GM04504 (cell line): ENCODE measurements at regions not wholly inside any gene's neighbourhood (a gene's known extent, or its start where the extent isn't known, plus 50 kb on each side); places are given as distances from the start of the nearest gene placed in this dataset.

Source experiments
- DNase-seq: peaks from one replicate; pipeline ENCODE4 v3.0.0-alpha.2; 2012; ENCODE audit warnings: low read depth

DNA sequence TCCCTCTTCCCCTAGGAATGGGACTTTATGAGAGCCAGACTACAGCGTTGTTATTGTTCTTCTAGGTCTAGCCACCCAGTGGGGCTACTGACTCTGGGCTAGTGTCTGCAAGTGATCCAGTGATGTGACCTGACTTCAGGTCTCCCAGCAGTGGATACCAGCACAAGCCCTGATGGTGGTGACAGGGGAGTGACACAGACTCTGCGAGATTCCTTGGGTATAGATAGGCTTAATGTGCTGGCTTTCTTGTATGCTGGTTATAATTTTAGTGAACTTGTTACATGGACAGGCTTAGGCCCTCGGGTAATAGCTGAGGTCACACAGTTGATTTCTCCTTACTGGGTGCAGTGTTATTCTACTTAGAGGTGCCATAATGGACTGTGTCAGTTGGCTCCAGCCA lies 106.9 kb downstream of the TBC1D30 start:
- DNase-seq: no peak

DNA sequence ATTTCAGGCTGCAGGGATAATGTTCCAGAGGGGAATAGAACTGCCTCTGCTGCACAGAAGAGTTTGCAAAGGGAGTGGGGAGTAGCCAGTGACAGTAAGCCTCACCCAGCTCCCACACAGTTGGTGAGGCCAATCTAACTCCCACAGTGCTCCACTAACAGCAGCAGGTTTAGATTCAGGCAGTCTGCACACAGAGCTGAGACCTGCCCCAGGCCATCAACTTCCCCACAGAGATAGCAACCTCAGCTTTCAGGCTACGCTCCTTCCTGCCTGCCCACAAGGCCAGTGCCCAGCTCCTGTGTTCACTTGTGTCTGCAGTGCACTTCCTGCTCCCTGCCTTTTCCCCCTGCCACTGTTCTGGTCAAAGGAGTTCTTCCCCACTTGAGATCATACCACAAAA lies 107.5 kb downstream of the TBC1D30 start:
- DNase-seq: no peak

DNA sequence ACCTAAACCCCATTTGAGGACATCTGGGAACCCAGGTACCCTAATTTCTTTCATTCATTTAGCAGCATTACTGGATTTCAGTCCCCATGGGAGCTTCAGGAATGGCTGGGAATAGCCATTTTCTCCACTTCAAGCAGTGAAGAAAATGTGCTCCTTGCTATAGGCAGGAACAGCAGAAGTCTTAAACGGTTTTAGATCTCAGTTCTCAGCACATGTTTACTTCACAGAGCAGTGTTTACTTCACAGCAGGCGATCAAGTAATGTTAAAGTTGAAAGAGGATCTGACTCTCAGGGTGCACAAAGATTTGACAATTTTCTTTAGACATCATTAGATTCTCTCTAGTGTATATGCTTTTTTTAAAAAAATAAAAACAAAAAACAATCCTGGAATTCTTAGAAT lies 109.3 kb downstream of the TBC1D30 start:
- no peak for DNase-seq

DNA sequence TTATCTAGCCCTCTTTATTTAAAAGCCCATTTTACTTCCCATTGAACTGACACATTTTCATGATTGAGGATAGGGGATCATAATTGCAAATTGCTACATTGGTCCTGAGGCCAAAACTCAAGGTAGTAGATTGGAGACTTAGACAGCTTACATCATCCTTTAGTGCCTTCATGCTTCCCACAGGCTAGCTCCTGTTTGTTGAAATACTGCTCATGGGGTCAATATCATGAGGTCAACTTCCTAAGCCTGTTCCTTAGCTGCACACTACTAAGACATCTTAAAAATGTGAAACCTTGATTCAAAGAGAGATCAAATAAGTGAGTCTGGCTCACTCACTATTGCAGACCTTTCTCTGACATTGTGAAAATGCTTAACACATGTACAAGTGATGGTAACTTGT lies 113.0 kb downstream of the TBC1D30 start:
- DNase-seq: no peak

DNA sequence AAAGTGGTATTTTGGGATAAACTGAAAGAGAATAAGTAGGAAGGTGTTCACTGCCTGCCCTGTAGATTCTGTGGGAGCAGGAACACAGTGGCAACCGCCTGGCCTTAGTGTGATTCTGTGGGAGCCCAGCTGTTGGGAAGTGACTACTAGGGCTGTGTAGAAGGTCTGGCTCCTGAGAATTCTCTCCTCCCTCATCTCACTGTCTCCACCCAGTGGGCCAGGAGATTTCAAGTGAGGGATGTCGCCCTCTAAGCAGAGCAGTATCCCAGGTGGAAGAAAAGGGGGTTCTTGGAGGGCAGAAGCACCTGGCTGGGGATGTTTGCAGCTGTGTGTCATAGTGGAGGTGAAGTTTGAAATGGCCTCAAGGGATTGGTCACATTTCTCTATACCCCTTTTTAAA lies 113.7 kb downstream of the TBC1D30 start:
- DNase-seq: no peak

DNA sequence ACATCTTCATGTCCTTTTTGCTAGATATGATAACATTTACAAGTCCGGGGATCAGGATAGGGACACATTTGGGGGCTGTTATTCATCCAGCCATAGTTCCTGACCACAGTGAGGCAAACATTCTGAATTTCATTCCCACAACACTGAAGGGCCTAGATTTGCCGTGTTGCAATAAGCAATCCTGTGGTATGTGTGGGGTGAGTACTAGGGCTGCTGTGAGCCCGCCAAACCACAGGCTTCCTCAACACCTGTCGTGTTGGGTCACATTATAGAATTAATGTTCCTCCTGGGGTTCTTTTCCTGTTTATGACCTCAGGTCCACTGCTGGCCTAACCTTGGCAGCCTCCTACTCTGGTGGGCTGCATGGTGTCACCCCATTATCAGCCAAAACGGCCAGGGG lies 119.2 kb downstream of the TBC1D30 start:
- peak; percentile 3 for DNase-seq

DNA sequence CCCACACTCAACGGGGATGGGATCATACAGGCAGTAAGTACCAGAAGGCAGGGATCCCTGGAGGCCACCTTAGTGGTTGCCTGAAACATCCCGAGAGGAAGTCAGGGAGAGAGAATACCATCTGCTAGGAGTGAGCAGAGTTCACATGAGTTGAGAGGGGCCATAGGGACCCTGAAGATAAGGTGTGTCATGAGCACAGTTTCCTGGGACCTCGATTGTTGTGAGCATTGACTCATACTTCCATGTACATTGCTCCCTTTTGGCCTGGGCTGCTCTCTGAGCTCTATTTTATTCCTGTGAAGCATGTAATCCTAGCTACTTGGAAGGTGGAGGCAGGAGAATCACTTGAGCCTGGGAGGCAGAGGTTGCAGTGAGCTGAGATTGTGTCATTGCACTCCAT lies 120.5 kb downstream of the TBC1D30 start:
- no peak for DNase-seq

DNA sequence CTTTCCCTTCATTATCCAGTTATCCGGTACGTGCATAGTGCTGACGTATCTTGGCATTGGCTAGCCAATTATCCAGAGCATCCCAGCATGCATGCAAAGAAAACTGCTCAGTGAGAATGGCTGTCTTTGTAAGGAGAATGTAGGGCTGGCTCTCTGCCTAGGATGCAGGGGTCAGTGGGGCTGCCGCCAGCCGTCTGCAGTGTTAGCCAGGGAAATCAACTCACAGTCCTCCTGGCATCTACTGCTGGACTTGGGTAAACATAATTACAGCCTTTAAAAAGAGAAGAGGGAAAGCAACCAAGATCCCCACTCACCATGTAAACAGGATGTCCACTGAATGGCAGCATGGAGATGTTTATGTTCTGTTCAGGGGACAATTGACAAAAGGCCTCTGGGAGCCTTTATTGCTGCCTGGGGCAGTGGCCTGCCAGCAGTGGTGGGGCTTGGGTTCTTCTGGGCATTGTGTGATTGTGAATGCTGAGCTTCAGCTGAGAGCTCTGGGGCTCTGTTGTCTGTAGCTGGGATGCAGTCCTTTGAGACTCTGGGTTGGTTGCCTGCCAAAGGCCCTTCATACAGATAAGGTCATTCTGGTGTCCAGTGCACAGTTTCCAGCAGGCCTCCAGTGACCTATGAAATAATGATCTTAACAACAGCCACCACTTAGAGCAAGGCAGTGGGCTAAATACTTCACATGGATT lies 121.8 kb downstream of the TBC1D30 start:
- no peak for DNase-seq

DNA sequence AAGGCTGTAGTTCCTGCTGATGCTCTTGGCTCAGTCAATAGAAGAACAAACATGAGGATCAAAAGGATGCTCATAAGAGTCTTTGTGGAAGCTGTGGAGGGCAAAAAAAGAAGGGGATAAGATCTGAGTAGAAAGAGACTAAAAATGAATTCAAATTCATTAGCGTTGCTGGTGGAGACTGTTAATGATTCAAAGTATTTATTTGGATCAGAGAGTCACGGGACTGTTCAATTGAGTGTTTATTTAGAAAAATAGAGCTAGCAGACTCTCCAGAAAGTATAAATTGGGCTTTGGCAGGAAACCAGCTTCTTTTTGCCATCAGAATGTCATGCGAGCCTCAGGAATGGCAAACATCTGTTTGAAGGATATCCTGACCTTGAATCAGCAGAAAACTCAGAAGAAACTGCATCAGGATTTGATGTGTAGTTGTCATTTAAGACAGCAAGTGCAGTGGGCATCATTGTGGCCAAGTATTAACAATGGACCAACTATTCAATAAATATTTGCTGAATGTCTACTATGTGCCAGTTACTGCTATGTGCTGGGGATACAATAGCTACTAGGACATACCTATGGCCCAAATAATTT lies 126.4 kb downstream of the TBC1D30 start:
- no peak for DNase-seq

DNA sequence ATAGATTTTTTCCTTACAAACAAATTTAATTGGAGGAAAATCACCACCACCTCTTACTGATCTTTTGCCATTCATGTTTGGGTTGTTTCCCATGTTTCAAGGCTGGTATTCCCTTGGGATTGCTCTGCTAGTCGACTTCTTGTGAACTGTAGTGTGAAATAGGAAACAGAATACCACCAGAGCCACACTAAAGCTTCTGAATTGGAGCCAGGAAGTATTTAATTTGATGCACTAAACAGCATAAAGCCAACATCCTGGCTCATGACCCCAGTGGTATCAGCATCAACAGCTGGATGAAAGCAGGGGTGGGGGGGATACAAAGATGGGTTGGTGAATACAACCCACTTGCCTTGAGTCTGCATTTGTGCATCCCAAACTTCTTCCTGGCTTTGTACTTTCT lies 127.5 kb downstream of the TBC1D30 start:
- no peak for DNase-seq

DNA sequence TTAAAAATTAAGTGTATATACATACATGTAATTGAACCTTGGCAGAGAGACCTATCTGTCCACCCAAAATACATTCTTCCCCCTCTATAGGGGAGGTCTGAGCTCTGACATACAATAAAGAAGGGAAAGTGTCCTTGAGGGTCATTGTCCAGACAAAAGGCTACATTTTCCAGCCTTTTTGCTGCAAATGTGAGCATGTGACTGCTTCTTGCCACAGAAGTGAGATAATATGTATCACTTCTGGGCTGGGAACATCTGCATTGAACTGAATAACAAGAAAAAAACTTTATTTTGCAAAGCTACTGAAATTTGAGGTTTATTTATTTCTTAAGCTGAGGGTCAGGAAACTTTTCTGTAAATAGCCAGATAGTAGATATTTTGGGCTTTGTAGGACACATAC lies 131.3 kb downstream of the TBC1D30 start:
- no peak for DNase-seq

DNA sequence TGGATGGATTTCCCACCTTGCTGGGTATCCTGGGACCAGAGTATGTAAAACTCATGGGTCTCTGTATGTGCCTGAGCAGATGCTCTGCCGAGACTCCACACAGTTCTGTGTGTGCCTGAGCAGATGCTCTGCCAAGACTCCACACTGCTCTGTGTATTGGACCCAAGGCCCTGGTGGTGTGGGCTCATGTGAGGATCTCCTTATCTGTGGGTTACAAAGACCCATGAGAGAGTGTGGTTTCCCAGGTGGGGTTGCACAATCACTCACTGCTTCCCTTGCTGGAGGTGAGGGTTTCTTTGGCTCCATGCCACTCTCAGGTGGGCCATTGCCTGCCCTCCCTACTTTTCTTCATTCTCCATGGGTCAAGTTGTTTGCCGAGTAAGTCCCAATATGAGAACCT lies 141.5 kb downstream of the TBC1D30 start:
- DNase-seq: no peak

DNA sequence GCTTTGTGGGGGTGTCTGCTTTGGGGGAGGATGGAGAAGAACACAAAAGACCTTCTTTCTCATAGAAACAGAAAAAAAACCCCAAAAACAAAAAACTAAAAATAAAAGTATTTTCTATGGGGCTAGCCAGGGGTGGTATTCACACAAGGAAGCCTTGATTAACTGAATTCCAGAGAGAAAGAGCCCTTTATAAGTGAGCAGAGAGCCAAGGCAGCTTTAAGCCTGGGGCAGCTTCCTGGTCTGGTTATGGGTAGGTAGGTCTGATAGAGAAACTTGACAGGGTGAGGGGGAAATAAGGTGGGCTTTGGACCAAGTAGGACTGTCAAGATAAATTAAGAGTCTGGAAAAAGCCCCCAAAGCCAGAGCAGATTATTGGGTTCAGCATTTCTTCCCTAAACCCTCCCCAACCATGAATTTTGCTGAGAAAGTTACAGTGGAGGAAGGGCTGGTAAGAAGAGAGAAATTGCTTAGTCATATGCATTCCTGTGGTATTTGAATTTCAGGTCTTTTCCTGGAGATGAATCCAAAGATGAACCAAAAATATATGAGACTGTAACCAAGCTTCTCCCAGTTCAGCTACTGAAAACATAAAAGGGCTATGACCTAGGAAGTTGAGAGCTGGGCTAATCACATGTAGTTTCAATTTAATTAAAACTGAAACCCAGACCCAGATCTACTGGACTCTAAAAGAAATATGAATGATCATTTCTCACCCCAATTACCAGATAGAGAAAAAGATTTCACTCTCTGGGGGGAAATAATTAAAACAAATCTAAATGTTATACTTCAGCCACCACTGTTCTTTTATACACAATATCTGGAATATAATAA lies 144.8 kb downstream of the TBC1D30 start:
- DNase-seq: peak; percentile 25

DNA sequence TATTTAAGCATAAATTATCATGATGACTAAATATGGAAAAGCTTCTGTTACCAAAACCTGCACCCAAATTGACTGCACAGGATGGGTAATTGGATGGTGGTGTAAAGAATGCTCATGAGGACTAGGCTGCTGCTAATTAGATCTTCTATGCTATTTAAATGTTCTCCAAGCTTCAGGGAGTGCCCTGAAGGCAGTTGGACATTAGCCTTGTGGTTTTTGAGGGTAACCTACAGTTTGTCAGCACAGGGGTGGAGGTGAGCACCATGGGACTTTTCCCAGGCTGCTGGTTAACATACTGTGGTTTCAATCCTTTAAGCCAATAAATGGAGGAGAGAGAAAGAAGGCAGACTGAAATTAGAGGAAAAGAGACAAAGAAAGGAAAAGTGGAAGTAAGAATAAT lies 145.0 kb downstream of the WIF1 start:
- no peak for DNase-seq

DNA sequence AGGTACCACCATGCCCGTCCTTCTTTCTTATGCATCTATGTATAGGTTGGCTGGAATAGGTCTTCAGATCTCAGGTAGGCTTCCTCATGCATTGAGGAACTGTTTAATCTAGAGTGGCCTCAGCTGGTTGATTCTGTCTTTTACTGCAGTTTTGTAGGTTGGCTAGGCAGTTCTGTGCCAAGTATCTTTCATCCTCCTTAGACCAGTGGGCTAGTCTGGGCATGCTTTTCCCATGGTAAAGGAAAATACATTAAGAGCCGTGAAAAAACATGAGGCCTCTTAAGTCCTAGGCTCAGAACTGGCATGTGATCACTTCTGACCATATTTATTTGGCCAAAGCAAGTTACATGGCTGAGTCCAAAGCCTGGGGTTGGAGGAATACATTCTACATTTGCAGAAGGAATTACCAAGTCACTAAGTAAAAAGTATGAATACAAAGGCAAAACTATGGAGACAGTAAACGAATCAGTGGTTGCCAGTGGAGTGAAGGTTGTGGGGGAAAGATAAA lies 137.3 kb downstream of the WIF1 start:
- no peak for DNase-seq

DNA sequence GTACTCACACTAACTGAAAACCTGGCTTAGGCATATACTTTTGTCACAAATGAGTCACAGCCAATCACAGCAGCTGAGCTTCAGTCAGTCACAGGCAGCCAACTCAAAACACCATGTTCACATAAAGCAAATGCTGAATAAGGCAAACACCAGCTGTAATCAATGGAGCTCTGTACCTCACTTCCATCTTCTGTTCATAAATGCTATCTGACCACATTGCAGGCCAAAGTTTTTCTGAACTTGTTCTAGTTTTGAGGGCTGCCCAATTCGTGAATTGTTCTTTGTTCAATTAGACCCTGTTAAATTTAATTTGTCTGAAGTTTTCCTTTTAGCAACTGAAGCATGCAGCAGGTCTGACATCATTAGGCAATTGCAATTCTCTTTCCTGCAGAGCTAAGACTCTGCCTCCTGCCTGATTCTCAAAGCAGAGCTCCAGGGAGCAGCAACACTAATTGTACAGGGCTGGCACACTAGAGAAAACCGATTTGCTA lies 129.9 kb downstream of the WIF1 start:
- DNase-seq: no peak

DNA sequence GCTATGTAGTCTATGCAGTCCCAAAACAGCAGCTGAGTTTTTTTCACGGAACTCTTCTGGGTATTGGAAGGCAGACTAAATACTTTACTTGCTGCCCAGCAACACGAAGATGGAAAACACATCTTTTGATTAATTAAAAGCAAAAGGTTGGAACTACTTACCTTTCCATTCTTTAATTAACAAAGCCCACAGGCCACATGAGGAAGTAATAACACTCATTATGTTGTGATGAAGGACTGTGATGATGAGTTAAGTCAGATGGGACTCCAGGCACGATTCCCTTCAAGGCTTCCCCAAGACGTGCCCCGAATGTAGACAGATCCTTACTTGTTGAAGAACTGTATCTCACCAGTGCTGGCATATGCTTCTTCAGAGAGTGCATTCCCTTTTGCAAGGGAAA lies 129.0 kb downstream of the WIF1 start:
- DNase-seq: no peak

DNA sequence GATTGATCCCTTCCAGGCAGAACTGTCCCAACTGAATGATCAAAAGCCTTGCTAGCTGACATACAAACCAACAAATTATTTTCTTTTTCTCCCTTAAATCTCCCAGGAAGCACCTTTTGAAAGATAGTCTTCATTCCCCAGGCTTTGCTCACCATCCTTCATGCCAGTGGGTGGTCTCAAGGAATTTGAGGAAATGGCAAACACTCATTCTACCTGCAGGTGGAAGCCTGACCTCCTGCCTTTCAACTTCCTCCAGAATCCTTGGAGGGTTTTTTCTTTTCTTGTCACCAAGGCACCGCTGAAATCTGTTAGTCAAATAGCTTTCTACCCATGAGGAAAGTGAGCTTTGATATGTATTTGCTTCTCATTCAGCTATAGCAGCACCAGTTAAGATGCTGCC lies 128.5 kb downstream of the WIF1 start:
- DNase-seq: no peak

DNA sequence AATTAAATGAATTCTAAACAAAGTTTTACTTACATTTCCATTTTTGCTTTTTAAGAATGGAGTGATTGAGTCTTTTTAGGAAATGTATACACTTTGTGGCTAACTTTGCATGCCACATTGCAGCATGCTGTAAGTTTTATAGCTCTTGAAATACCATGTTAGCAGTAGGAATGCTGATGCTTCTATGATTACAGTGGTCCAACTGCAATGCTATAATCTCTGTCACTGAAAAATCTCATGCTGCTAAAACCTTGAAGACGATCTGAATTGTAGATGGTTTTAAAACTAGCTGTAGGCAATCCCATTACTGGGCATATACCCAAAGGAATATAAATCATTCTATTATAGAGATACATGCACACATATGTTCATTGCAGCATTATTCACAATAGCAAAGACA lies 127.6 kb downstream of the WIF1 start:
- no peak for DNase-seq

DNA sequence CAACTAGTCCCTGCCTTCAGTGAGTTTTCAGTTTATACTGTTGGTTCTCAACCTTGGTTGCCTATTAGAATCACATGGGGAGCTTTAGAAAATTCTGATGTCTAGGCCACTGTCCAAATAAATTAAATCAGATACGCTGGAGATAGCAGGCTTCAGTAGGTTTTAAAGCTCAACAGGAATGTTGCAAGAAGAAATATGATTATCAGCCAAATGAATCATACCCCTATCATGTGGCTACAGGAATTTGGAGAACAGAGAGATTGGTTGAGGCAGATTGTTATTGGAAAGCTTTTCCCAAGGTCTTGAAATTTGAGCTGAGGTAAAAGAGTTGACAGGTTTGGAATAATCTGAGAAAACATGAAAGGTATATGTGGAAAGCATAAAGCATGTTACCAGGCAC lies 125.3 kb downstream of the WIF1 start:
- DNase-seq: no peak

DNA sequence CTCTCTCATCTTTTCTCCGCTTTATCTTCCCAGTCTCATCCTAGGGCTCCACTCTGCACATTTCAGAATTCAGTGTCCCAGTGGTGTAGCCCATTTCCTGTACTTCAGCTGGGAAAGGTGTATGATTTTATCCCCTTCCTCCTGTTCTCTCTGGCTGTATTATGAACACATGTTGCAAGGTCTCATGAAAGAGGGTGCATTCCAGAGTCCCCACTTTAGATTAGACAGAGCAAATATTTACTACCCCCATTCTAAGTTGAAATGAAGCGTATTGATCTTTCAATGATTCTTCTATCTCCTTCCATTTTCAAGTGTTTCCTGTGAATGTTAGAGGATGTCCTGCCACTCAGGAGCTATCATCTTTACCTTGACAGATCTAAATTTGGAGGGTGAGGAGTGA lies 123.2 kb downstream of the WIF1 start:
- DNase-seq: no peak

DNA sequence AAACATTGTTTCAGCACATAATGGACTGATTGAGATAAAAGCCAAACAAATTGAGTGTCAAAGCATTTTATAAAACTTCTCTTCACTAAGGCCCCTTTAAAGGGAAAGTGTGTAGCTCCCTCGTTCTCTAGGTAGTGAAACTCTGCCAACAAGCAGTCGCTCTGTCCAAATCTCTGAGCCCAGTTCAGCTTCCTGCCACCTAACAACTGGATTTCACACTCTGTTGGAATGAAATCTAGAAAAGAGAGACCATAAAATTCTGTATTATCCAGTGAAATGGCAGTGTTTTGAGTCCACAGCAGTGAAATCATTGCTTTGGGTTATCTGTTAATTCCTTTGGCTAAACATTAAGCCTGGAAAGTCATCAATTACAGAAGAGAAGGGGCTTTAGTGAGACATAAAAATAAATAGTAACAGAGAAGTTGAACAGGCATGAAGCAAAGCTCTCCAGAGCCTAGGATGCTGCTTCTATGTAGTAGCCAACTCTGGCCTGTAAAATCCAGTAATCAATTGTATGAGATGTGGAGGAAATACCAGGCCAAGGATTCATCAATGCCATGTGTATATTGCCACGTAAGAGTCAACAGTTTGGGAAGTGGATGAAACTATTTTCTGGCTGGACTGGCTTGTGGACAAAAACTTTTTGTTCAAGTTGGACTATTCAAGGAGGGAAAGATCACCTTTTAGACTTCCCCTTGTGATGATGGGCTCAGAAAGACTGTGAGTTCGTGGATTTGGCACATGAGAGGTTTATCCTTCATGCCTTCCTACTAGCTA lies 122.5 kb downstream of the WIF1 start:
- DNase-seq: no peak

DNA sequence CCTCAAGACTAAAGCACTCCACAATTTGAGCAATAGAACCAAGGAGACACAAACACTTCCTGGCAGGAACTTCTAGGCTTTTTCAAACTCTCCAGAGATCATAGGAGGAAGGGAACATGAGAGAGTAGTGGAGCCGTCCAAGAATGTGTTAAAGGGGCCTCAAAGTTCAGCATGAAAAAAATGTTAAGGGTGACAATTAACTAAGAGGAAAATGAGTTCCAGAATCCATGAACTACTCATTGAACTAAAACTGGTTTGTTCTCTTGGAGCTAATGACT lies 122.0 kb downstream of the WIF1 start:
- DNase-seq: no peak
